ENCODE measurements at regions not wholly inside any gene's neighbourhood (a gene's known extent, or its start where the extent isn't known, plus 50 kb on each side); places are given as distances from the start of the nearest gene placed in this dataset.

DNA sequence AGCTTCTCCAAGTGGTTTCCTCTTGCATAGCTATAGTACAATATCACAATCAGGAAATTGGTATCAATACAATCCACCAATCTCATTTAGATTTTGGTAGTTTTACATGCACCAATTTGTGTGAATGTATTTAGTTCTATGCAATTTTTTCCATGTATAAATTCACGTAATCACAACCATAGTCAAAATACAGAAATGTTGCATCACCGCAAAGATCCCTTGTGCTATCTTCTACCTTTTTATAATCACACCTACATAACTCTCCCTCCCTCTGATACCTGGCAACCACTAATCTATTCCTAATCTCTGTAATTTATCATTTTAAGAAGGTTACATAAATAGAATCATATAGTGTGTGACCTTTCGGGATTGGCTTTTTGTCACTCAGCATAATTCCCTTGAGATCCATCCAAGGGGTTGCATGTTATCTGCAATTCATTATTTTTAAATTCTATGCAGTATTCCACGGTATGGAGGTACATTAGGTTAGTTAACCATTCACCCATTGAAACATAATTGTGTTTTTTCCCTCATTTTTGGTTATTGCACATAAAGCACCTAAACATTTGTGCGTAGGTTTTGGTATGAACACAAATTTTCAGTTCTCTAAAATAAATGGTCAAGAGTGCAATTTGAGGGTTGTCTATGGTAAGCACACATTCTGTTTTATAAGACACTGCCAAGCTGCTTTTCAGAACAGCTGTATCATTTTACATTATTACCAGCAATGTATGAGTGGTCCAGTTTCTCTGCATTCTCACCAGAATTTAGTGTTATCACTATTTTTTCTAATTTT is 95.1 kb upstream of the SLC22A23 start:
- Histone ChIP-seq H4K20me1 (ENCODE audit: insufficient read depth, low read length) (no peaks in the 10 kb centered on the region), H3K27ac (ENCODE audit: low read depth, low read length, poor library complexity, severe bottlenecking) (no peak overlapping the region), H3K36me3 (ENCODE audit: insufficient read depth, low read length) (no peaks in the 10 kb centered on the region), H3K9me3 (ENCODE audit: low read length) (no peaks in the 10 kb centered on the region), H3K79me2 (ENCODE audit: insufficient read depth, low read depth, low read length) (no peaks in the 10 kb centered on the region), H3K4me2 (ENCODE audit: low read length) (no peak overlapping the region), H3K4me1 (ENCODE audit: insufficient read depth, low read length, poor library complexity, severe bottlenecking) (no peaks in the 10 kb centered on the region), H3K4me3 (ENCODE audit: low read depth, low read length, poor library complexity, severe bottlenecking) (no peak overlapping the region), H2AFZ (ENCODE audit: low read length) (no peak overlapping the region), H3K9me2 (ENCODE audit: insufficient read depth, low read length) (no peaks in the 10 kb centered on the region)
- BruUV-seq (replicated peaks): no TSS peak
- ChIA-PET POLR2A (no interaction called here), CTCF (ENCODE audit: unreplicated experiment) (no interaction called here)
- intact Hi-C loops (cut with micrococcal nuclease; ENCODE audit: unreplicated experiment): no loop called here
- TF ChIP-seq, protein P1, sequence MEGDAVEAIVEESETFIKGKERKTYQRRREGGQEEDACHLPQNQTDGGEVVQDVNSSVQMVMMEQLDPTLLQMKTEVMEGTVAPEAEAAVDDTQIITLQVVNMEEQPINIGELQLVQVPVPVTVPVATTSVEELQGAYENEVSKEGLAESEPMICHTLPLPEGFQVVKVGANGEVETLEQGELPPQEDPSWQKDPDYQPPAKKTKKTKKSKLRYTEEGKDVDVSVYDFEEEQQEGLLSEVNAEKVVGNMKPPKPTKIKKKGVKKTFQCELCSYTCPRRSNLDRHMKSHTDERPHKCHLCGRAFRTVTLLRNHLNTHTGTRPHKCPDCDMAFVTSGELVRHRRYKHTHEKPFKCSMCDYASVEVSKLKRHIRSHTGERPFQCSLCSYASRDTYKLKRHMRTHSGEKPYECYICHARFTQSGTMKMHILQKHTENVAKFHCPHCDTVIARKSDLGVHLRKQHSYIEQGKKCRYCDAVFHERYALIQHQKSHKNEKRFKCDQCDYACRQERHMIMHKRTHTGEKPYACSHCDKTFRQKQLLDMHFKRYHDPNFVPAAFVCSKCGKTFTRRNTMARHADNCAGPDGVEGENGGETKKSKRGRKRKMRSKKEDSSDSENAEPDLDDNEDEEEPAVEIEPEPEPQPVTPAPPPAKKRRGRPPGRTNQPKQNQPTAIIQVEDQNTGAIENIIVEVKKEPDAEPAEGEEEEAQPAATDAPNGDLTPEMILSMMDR (conservative IDR thresholded peaks at IDR 0.05; ENCODE audit: low read length): no peak
- TF ChIP-seq EZH2phosphoT487 (IDR thresholded peaks at IDR 0.05; ENCODE audit: borderline replicate concordance, low read depth, low read length): no peak
- no peak for DNase-seq (ENCODE audit: low spot score)

GRCh38 chr6:3549314-3549940 is 92.6 kb upstream of the SLC22A23 start:
- TF ChIP-seq, protein P1 (conservative IDR thresholded peaks at IDR 0.05; ENCODE audit: low read length): no peak
- TF ChIP-seq EZH2phosphoT487 (IDR thresholded peaks at IDR 0.05; ENCODE audit: borderline replicate concordance, low read depth, low read length): no peak
- Histone ChIP-seq H3K79me2 (ENCODE audit: insufficient read depth, low read depth, low read length) (no peaks in the 10 kb centered on the region), H3K9me2 (ENCODE audit: insufficient read depth, low read length) (no peaks in the 10 kb centered on the region), H3K27ac (ENCODE audit: low read depth, low read length, poor library complexity, severe bottlenecking) (no peak overlapping the region), H3K36me3 (ENCODE audit: insufficient read depth, low read length) (no peaks in the 10 kb centered on the region), H3K4me2 (ENCODE audit: low read length) (no peak overlapping the region), H3K4me1 (ENCODE audit: insufficient read depth, low read length, poor library complexity, severe bottlenecking) (no peaks in the 10 kb centered on the region), H3K4me3 (ENCODE audit: low read depth, low read length, poor library complexity, severe bottlenecking) (no peak overlapping the region), H2AFZ (ENCODE audit: low read length) (no peak overlapping the region), H3K9me3 (ENCODE audit: low read length) (no peaks in the 10 kb centered on the region), H4K20me1 (ENCODE audit: insufficient read depth, low read length) (no peaks in the 10 kb centered on the region)
- intact Hi-C loops (cut with micrococcal nuclease; ENCODE audit: unreplicated experiment): no loop called here
- BruUV-seq (replicated peaks): no TSS peak
- POLR2A ChIA-PET: interaction anchor here (0.6 kb wide), 1 partner anchor 90 kb away, joined by 3 read pairs; no protein-coding TSS in a partner anchor
- DNase-seq (ENCODE audit: low spot score): no peak
- CTCF ChIA-PET (ENCODE audit: unreplicated experiment): no interaction called here

DNA sequence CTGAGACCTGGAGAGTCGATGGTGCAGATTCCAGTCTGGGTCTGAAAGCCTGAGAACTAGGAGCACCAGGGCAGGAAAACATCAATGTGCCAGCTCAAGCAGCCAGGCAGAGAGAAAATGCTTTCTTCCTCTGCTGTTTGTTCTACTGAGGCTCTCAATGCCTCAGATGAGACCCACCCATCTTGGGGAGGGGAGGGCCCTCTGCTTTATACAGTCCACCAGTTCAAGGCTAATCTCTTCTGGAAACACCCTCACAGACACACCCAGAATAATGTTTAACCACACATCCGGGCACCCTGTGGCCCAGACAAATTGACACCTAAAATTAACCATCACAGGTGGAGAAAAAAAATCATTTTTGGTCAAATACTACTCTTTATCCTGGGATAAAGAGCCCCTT is 89.3 kb upstream of the SLC22A23 start:
- CTCF ChIA-PET (ENCODE audit: unreplicated experiment): no interaction called here
- Histone ChIP-seq H3K9me3 (ENCODE audit: low read length) (no peaks in the 10 kb centered on the region), H4K20me1 (ENCODE audit: insufficient read depth, low read length) (no peaks in the 10 kb centered on the region), H3K36me3 (ENCODE audit: insufficient read depth, low read length) (no peaks in the 10 kb centered on the region), H3K9me2 (ENCODE audit: insufficient read depth, low read length) (no peaks in the 10 kb centered on the region), H3K4me2 (ENCODE audit: low read length) (no peak overlapping the region), H3K4me1 (ENCODE audit: insufficient read depth, low read length, poor library complexity, severe bottlenecking) (no peaks in the 10 kb centered on the region), H3K79me2 (ENCODE audit: insufficient read depth, low read depth, low read length) (no peaks in the 10 kb centered on the region), H3K27ac (ENCODE audit: low read depth, low read length, poor library complexity, severe bottlenecking) (no peak overlapping the region), H3K4me3 (ENCODE audit: low read depth, low read length, poor library complexity, severe bottlenecking) (no peak overlapping the region), H2AFZ (ENCODE audit: low read length) (no peak overlapping the region)
- POLR2A ChIA-PET: no interaction called here
- TF ChIP-seq EZH2phosphoT487 (IDR thresholded peaks at IDR 0.05; ENCODE audit: borderline replicate concordance, low read depth, low read length): no peak
- TF ChIP-seq, protein P1 (conservative IDR thresholded peaks at IDR 0.05; ENCODE audit: low read length): no peak
- DNase-seq (ENCODE audit: low spot score): no peak
- no TSS peak for BruUV-seq (replicated peaks)
- intact Hi-C loops (cut with micrococcal nuclease; ENCODE audit: unreplicated experiment): no loop called here

All from OCI-LY7 (cell line).